GM12891 (cell line): ENCODE measurements at regions not wholly inside any gene's neighbourhood (a gene's known extent, or its start where the extent isn't known, plus 50 kb on each side); places are given as distances from the start of the nearest gene placed in this dataset.

Experiments
- PAX5 ChIP-seq: IDR thresholded peaks from 2 replicates; pipeline ENCODE4 v1.6.1; 2011; ENCODE audit warnings: low read length, moderate library complexity, mild to moderate bottlenecking; ENCODE audit not compliant: insufficient read depth, severe bottlenecking
- POLR2A ChIP-seq: IDR thresholded peaks from 2 replicates; pipeline ENCODE4 v1.6.1; 2011; ENCODE audit warnings: low read depth, low read length, control low read depth
- POLR2AphosphoS5 ChIP-seq: IDR thresholded peaks from 2 replicates; pipeline ENCODE4 v1.6.1; 2011; ENCODE audit warnings: low read depth, low read length, control low read depth
- POU2F2 ChIP-seq: IDR thresholded peaks from 2 replicates; pipeline ENCODE4 v1.6.1; 2011; ENCODE audit warnings: low read depth, mild to moderate bottlenecking, control low read depth, low read length, moderate library complexity
- SPI1 ChIP-seq: IDR thresholded peaks from 2 replicates; pipeline ENCODE4 v1.6.1; 2011; ENCODE audit warnings: low read depth, low read length, control low read depth
- TAF1 ChIP-seq: IDR thresholded peaks from 2 replicates; pipeline ENCODE4 v1.6.1; 2011; ENCODE audit warnings: low read depth, low read length, control low read depth

DNA sequence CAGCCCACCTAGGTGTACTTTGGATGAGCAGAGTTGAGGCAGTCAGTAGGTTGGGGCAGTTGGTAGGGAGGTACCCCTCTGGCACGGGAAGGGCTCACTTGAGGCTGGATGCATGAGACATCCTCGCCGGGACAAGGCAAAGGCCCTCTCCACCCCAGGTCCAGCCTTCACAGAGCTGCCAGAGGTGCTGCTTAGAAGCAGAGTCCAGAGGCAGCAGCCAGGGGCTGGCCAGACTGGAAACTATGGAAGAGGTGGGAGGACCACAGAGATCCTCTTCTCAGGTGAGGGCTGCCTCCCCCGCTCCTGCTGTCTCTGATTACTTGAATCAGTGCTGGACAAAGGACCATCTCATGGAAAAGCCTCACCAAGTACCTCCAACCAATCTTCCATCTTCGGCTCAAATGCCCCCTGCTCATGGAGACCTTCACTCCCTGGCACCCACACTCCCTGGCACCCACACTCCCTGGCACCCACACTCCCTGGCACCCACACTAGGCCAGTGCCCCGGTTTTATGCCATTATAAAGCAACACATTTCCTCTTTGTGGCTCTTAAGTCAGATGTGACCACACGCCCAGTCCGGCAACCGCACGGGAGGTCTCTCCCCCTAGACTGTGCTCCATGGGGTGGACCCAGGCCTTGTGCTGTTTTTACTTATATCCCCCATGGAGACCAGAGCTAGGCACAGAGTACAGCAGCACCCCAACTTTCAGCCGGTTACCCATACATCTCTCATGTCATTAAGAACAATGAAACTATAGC is 100.1 kb downstream of the YTHDF1 start:
- TF ChIP-seq POLR2AphosphoS5 (no peak), POLR2A (no peak), TAF1 (no peak), SPI1 (no peak), PAX5 (no peak), POU2F2 (no peak)
